ENCODE measurements at regions not wholly inside any gene's neighbourhood (a gene's known extent, or its start where the extent isn't known, plus 50 kb on each side); places are given as distances from the start of the nearest gene placed in this dataset.

GRCh38 chr5:39533749-39534148 is 109.0 kb upstream of the DAB2 start:
- TF ChIP-seq POLR2AphosphoS5 (IDR thresholded peaks at IDR 0.05; ENCODE audit: low read depth, low read length) (no peak), POLR2A (IDR thresholded peaks at IDR 0.05; ENCODE audit: low read depth, low read length) (no peak), TAF1 (IDR thresholded peaks at IDR 0.05; ENCODE audit: low read depth, low read length) (no peak), SPI1 (IDR thresholded peaks at IDR 0.05; ENCODE audit: low read depth, low read length) (no peak)

Data from GM12891 (cell line).